ENCODE measurements at regions not wholly inside any gene's neighbourhood (a gene's known extent, or its start where the extent isn't known, plus 50 kb on each side); places are given as distances from the start of the nearest gene placed in this dataset.

DNA sequence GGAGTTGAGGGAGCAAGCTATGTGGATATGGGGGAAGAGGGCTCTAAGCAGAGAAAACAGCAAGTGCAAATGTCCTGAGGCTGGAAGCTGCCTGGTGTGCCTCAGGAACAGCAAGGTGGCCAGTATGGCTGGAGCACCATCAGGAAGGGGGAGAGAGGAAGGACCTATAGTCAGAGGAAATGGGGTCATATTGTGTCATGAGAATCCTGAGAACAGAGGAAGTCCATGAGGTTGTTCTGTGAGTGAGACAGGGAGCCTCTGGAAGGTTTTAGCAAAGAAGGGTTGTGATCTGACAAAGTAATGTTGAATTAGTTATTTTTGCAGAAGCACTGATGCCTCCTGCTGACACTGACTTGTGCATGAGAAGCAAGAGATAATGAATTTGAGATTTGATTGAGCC is 204.3 kb downstream of the PTEN start:
- TF ChIP-seq, protein P1, sequence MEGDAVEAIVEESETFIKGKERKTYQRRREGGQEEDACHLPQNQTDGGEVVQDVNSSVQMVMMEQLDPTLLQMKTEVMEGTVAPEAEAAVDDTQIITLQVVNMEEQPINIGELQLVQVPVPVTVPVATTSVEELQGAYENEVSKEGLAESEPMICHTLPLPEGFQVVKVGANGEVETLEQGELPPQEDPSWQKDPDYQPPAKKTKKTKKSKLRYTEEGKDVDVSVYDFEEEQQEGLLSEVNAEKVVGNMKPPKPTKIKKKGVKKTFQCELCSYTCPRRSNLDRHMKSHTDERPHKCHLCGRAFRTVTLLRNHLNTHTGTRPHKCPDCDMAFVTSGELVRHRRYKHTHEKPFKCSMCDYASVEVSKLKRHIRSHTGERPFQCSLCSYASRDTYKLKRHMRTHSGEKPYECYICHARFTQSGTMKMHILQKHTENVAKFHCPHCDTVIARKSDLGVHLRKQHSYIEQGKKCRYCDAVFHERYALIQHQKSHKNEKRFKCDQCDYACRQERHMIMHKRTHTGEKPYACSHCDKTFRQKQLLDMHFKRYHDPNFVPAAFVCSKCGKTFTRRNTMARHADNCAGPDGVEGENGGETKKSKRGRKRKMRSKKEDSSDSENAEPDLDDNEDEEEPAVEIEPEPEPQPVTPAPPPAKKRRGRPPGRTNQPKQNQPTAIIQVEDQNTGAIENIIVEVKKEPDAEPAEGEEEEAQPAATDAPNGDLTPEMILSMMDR (optimal IDR thresholded peaks at IDR 0.05 in 1 of 3, IDR thresholded peaks at IDR 0.05 in 1 of 3, conservative IDR thresholded peaks at IDR 0.05 in 1 of 3; ENCODE audit: extremely low read depth in 1 of 3, insufficient read depth in 2 of 3, low read length in 3 of 3) = no peak
- TF ChIP-seq EZH2 (IDR thresholded peaks at IDR 0.05; ENCODE audit: low read length) = no peak
